ENCODE measurements at regions not wholly inside any gene's neighbourhood (a gene's known extent, or its start where the extent isn't known, plus 50 kb on each side); places are given as distances from the start of the nearest gene placed in this dataset.

DNA sequence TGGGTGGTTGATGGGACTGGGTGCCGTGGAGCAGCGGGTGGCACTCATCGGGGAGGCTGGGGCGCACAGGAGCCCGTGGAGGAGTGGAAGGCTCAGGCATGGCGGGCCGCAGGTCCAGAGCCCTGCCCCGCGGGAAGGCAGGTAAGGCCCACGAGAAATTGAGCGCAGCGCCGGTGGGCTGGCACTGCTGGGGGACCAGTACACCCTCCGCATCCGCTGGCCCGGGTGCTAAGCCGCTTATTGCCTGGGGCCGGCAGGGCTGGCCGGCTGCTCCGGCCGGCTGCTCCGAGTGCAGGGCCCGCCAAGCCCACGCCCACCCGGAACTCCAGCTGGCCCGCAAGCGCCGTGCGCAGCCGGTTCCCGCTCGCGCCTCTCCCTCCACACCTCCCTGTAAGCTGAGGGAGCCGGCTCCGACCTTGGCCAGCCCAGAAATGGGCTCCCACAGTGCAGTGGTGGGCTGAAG lies 85.1 kb upstream of the FAT4 start (continued):
- TF ChIP-seq TCF4 (CRISPR knock-in tag; IDR thresholded peaks at IDR 0.05; ENCODE audit: borderline replicate concordance) = no peak
- TF ChIP-seq OSR1 (CRISPR knock-in tag; IDR thresholded peaks at IDR 0.05) = no peak
- TF ChIP-seq BACH2 (CRISPR knock-in tag; IDR thresholded peaks at IDR 0.05; ENCODE audit: borderline replicate concordance) = no peak
- no peak for TF ChIP-seq CSRNP3 (CRISPR knock-in tag; IDR thresholded peaks at IDR 0.05)
- no peak for TF ChIP-seq GLIS3 (CRISPR knock-in tag; IDR thresholded peaks at IDR 0.05)
- no peak for TF ChIP-seq SNAI2 (CRISPR knock-in tag; IDR thresholded peaks at IDR 0.05)
- TF ChIP-seq ESRRG (CRISPR knock-in tag; IDR thresholded peaks at IDR 0.05) = no peak
- no peak for TF ChIP-seq ZC3H10 (CRISPR knock-in tag; IDR thresholded peaks at IDR 0.05)

DNA sequence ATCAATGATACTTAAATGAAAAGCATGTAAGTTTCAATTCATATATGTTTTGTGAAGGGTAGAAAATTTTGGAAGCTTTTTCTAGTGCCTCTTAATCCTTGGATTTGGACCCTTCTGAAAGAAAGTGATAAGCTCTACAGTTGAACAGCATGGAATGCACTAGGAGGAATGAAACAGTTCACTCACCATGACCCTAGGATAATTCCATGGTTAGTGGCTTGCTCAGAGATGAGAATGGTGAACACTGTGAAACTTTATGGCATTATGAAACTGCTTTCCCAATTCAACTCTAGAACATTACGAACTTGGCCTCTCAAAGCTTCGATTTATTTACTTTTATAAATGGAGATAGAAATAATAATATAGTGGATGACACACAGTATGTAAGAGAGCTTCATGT lies 88.9 kb upstream of the FAT4 start:
- ATAC-seq = no peak
- TF ChIP-seq ZFP30 (CRISPR knock-in tag; IDR thresholded peaks at IDR 0.05) (no peak), BACH2 (CRISPR knock-in tag; IDR thresholded peaks at IDR 0.05; ENCODE audit: borderline replicate concordance) (no peak), ZNF70 (CRISPR knock-in tag; IDR thresholded peaks at IDR 0.05) (no peak), CSRNP3 (CRISPR knock-in tag; IDR thresholded peaks at IDR 0.05) (no peak), ESRRG (CRISPR knock-in tag; IDR thresholded peaks at IDR 0.05) (no peak), ZNF565 (CRISPR knock-in tag; conservative IDR thresholded peaks at IDR 0.05; ENCODE audit: low read depth) (no peak), RARB (CRISPR knock-in tag; IDR thresholded peaks at IDR 0.05) (no peak), PPARA (CRISPR knock-in tag; IDR thresholded peaks at IDR 0.05; ENCODE audit: borderline replicate concordance) (no peak), TCF4 (CRISPR knock-in tag; IDR thresholded peaks at IDR 0.05; ENCODE audit: borderline replicate concordance) (no peak), TOX (CRISPR knock-in tag; IDR thresholded peaks at IDR 0.05; ENCODE audit: borderline replicate concordance) (no peak), TSHZ2 (CRISPR knock-in tag; IDR thresholded peaks at IDR 0.05) (no peak), SNAI2 (CRISPR knock-in tag; IDR thresholded peaks at IDR 0.05) (no peak), ZC3H10 (CRISPR knock-in tag; IDR thresholded peaks at IDR 0.05) (no peak), ZFP3 (CRISPR knock-in tag; IDR thresholded peaks at IDR 0.05) (no peak), GLIS3 (CRISPR knock-in tag; IDR thresholded peaks at IDR 0.05) (no peak), OSR1 (CRISPR knock-in tag; IDR thresholded peaks at IDR 0.05) (no peak), POU6F1 (CRISPR knock-in tag; IDR thresholded peaks at IDR 0.05; ENCODE audit: borderline replicate concordance, low read depth) (no peak), ZNF8 (CRISPR knock-in tag; IDR thresholded peaks at IDR 0.05) (no peak)
- TF ChIP-seq, protein P1, sequence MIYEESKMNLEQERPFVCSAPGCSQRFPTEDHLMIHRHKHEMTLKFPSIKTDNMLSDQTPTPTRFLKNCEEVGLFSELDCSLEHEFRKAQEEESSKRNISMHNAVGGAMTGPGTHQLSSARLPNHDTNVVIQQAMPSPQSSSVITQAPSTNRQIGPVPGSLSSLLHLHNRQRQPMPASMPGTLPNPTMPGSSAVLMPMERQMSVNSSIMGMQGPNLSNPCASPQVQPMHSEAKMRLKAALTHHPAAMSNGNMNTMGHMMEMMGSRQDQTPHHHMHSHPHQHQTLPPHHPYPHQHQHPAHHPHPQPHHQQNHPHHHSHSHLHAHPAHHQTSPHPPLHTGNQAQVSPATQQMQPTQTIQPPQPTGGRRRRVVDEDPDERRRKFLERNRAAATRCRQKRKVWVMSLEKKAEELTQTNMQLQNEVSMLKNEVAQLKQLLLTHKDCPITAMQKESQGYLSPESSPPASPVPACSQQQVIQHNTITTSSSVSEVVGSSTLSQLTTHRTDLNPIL (CRISPR knock-in tag; IDR thresholded peaks at IDR 0.05; ENCODE audit: low read depth) = no peak
- TF ChIP-seq, protein P2, sequence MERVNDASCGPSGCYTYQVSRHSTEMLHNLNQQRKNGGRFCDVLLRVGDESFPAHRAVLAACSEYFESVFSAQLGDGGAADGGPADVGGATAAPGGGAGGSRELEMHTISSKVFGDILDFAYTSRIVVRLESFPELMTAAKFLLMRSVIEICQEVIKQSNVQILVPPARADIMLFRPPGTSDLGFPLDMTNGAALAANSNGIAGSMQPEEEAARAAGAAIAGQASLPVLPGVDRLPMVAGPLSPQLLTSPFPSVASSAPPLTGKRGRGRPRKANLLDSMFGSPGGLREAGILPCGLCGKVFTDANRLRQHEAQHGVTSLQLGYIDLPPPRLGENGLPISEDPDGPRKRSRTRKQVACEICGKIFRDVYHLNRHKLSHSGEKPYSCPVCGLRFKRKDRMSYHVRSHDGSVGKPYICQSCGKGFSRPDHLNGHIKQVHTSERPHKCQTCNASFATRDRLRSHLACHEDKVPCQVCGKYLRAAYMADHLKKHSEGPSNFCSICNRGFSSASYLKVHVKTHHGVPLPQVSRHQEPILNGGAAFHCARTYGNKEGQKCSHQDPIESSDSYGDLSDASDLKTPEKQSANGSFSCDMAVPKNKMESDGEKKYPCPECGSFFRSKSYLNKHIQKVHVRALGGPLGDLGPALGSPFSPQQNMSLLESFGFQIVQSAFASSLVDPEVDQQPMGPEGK (CRISPR knock-in tag; IDR thresholded peaks at IDR 0.05; ENCODE audit: borderline replicate concordance) = no peak
